NCI-H146 treated with DMSO at 0.1 percent for 48 hours (cell line): ENCODE measurements at regions not wholly inside any gene's neighbourhood (a gene's known extent, or its start where the extent isn't known, plus 50 kb on each side); places are given as distances from the start of the nearest gene placed in this dataset.
"Not testable (repeated sequence)": the region's sequence is repeated elsewhere in the genome, so short reads cannot be mapped to it uniquely, and the experiment has no call there.

Source experiments
- DNase-seq: peaks from one replicate; lab custom pipeline; 2025; ENCODE audit not compliant: unreplicated experiment; lab: John Stamatoyannopoulos, UW

- no peak for DNase-seq
Measured at GRCh38 chr5:154562244-154562880, 84.3 kb upstream of the HAND1 start.

GRCh38 chr5:154559398-154560276, 81.6 kb upstream of the HAND1 start:
- DNase-seq: no peak

GRCh38 chr5:154557548-154557947, 79.5 kb upstream of the HAND1 start:
- no peak for DNase-seq

GRCh38 chr5:154547551-154547950, 69.5 kb upstream of the HAND1 start:
- no peak for DNase-seq

GRCh38 chr5:154546719-154547118, 68.7 kb upstream of the HAND1 start:
- DNase-seq: no peak

- no peak for DNase-seq
Measured at GRCh38 chr5:154544646-154545045, 66.6 kb upstream of the HAND1 start.

- no peak for DNase-seq
Measured at GRCh38 chr5:154543380-154543779, 65.4 kb upstream of the HAND1 start.

- DNase-seq: no peak
Measured at GRCh38 chr5:154542581-154542980, 64.6 kb upstream of the HAND1 start.

GRCh38 chr5:154542000-154542399, 64.0 kb upstream of the HAND1 start:
- DNase-seq: no peak

- DNase-seq: no peak
Measured at GRCh38 chr5:154541553-154541952, 63.5 kb upstream of the HAND1 start.

- DNase-seq: no peak
Measured at GRCh38 chr5:154540600-154540999, 62.6 kb upstream of the HAND1 start.

GRCh38 chr5:154538492-154538891, 60.5 kb upstream of the HAND1 start:
- DNase-seq: no peak

- DNase-seq: not testable (repeated sequence)
Measured at GRCh38 chr5:154536439-154536838, 58.4 kb upstream of the HAND1 start.

- DNase-seq: no peak
Measured at GRCh38 chr5:154535535-154535934, 57.5 kb upstream of the HAND1 start.

- DNase-seq: no peak
Measured at GRCh38 chr5:154534457-154535050, 56.5 kb upstream of the HAND1 start.

GRCh38 chr5:154529282-154529681, 51.3 kb upstream of the HAND1 start:
- DNase-seq: no peak

- DNase-seq: no peak
Measured at GRCh38 chr5:154528005-154528594, 50.1 kb upstream of the HAND1 start.
